HG03354 (cell line): ENCODE measurements at regions not wholly inside any gene's neighbourhood (a gene's known extent, or its start where the extent isn't known, plus 50 kb on each side); places are given as distances from the start of the nearest gene placed in this dataset.

ENCODE experiments used
- ATAC-seq: cut with Tn5 transposase; IDR thresholded peaks from one replicate; pipeline ENCODE4 v1.9.1; 2021; ENCODE audit warnings: mild to moderate bottlenecking; ENCODE audit not compliant: unreplicated experiment, poor library complexity, severe bottlenecking

GRCh38 chrX:149198980-149199732, 305.9 kb downstream of the IDS start:
- no peak for ATAC-seq

GRCh38 chrX:149185087-149185486, 320.0 kb downstream of the IDS start:
- no peak for ATAC-seq

DNA sequence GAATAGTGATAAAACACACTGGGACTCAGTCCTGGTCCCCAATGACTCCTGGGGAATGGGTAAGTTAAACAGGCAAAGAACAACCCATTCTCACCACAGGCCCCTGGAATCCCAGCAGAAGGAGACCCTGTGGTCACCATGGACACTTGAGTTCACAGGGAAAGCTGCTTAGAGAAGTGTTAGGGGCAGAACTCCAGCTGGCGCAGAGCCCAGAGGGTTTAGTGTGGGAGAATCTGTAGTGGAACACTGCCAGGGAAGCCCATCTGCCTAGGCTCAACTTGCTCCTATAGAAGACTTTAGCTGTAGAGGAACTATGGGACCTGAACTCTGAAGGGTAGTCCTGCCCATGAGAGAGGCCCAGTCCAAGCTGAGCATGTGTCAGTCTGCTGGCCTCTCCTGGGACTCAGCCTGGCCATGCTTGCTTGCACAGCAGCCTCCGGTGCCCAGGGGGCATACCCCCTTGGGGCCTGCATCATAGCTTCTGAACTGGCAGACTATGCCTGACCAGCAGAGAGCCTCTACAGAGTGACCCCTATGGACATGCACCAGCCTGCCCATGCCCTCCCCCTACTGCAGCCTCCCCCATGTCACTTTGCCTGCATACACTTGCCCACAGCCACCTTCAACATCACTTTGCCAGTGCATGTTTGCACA, 343.5 kb downstream of the IDS start:
- no peak for ATAC-seq

GRCh38 chrX:149157976-149158375, 347.1 kb downstream of the IDS start:
- ATAC-seq: no peak

- no peak for ATAC-seq
These were observed 352.2 kb downstream of the IDS start for GRCh38 chrX:149152941-149153340.

- no peak for ATAC-seq
These were observed 353.0 kb downstream of the IDS start for GRCh38 chrX:149151805-149152757.

- ATAC-seq: peak; percentile 74
These were observed 359.2 kb downstream of the IDS start for GRCh38 chrX:149145845-149146285.

- no peak for ATAC-seq
These were observed 373.3 kb downstream of the IDS start for GRCh38 chrX:149131774-149132173.

DNA sequence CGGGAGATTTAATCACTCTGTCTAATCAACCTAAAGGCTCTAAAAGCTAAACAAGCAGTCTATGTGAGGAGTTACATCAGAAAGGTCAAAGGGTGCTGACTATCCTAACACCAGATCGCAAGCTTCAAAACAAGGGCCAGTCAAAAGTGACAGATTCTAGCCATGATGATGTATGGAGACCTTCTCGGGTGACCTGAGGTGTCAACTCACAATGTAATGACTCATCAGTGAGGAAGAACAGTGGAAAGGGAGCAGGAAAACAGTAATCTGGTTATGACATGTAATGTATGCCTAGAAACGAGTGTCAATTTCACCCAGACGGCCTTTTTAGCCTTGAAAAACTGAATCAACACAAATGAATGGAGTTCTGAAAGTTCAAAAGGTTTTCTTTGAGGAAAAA, 375.3 kb downstream of the IDS start:
- ATAC-seq: no peak

GRCh38 chrX:149124526-149125108, 380.5 kb downstream of the IDS start:
- ATAC-seq: no peak

GRCh38 chrX:149121206-149121920, 383.7 kb downstream of the IDS start:
- no peak for ATAC-seq

GRCh38 chrX:149120459-149120858, 384.6 kb downstream of the IDS start:
- ATAC-seq: no peak

DNA sequence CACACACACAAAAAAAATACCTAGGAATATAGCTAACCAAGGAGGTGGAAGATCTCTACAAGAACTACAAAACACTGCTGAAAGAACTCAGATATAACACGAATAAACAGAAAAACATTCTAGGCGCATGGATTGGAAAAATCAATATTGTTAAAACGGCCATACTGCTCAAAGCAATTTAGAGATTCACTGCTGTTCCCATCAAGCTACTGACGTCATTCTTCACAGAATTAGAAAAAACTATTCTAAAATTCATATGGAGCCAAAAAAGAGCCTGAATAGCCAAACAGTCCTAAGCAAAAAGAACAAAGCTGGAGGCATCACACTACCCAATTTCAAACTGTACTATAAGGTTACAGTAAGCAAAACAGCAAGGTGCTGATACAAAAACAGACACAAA, 390.2 kb downstream of the IDS start:
- ATAC-seq: no peak

- ATAC-seq: no peak
These were observed 391.1 kb downstream of the IDS start for GRCh38 chrX:149114001-149114400.

DNA sequence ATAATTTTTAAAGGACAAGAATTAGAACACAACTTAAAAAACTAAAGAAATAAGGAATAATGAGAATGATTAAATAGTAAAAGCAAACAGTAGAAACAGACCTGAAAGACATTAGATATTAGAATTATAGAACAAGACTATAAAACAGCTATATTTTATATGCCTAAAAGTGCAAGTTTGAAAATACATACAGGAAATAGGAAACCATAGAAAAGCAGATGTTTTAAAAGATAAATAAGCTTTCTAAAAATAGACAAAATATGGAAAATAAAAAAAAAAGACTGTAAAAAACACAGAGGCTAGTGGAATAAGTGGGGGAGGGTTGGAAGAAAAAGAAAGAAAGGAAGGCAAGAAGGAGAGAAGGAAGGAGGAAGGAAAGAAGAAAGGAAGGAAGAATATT, 407.3 kb downstream of the IDS start:
- no peak for ATAC-seq

DNA sequence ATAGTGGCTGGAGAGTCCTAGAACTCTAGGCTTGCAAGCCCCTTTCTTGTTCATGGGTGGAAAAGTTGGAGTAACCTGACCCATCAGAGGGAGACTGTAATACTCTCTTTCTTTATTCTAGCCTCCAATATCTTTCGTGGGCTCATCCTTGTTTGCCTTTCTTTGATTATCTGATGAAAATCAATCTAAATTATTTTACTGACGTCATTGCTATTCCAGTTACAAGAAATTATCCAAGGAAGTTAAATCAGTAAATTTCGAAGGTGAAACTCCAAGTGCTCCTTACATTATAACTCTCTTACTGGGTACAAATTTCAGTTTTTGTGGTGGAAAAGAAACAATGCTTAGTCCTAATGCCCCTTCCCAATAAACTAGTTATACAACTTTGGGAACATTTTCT, 412.9 kb downstream of the IDS start:
- ATAC-seq: no peak

GRCh38 chrX:149079805-149080406, 425.2 kb downstream of the IDS start:
- no peak for ATAC-seq

DNA sequence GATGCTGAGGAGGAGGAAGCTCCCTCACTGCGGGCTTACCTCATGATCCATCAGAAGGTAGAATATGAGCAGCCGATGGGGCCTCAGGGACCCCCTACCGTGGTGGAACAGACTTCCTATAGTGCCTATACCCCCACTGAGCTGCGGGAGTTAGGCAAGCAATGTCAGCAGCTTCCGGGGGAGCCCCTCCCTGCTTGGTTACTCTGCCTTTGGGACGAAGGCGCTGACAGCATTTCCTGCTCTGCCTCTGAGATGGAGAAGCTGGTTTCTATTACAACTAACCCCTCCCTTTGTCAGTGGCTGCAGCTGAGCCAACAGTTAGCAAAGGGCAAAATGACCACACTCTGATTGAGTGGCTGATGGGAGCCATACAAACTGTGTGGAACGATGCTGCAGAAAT, 430.7 kb downstream of the IDS start:
- peak; percentile 64 for ATAC-seq

DNA sequence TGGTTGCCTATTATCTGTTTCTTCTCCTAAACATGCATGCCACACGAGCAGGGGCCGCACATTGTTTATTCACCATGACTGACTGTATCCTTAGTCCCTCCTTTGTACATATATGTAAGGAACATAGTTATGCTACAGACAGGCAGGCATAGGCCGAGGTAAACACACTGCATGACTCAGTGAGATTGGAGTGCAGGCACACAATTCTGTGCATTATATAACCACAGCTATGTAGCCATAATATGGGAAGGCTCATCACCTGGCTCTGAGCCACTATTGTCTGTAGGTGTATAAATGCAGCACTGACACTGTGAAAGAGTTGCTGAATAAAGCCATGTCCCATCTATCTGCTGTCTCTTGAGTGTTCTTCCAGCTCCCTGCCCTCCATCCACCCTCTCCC, 431.6 kb downstream of the IDS start:
- ATAC-seq: no peak
